ENCODE measurements at regions not wholly inside any gene's neighbourhood (a gene's known extent, or its start where the extent isn't known, plus 50 kb on each side); places are given as distances from the start of the nearest gene placed in this dataset.
"Not testable (repeated sequence)": the region's sequence is repeated elsewhere in the genome, so short reads cannot be mapped to it uniquely, and the experiment has no call there.

- H3K9me3 Mint-ChIP-seq = no peaks in the 10 kb centered on the region
- H3K27ac Mint-ChIP-seq = no peak overlapping the region
- no peaks in the 10 kb centered on the region for H3K4me1 Mint-ChIP-seq (ENCODE audit: low read depth in 2 of 2)
- no peak overlapping the region for H3K4me3 Mint-ChIP-seq
- H3K36me3 Mint-ChIP-seq = no peaks in the 10 kb centered on the region
- ATAC-seq (no peak), DNase-seq (ENCODE audit: low spot score) (no peak)
- H3K27me3 Mint-ChIP-seq = peaks cover 8 to 11% of the 10 kb centered on the region in 2 donors
Observed at GRCh38 chr11:114785820-114786219, 107.5 kb downstream of the NXPE2 start.

GRCh38 chr11:114787126-114787525 lies 108.8 kb downstream of the NXPE2 start:
- H3K27me3 Mint-ChIP-seq = peaks cover 10 to 20% of the 10 kb centered on the region in 2 donors

GRCh38 chr11:114790910-114791309 lies 112.6 kb downstream of the NXPE2 start:
- H3K36me3 Mint-ChIP-seq = no peaks in the 10 kb centered on the region
- DNase-seq (ENCODE audit: low spot score) (no peak), ATAC-seq (no peak)
- H3K4me1 Mint-ChIP-seq (ENCODE audit: low read depth in 2 of 2) = no peaks in the 10 kb centered on the region
- H3K9me3 Mint-ChIP-seq = no peaks in the 10 kb centered on the region
- H3K27ac Mint-ChIP-seq = no peak overlapping the region
- H3K27me3 Mint-ChIP-seq = peaks cover 13 to 20% of the 10 kb centered on the region in 2 donors
- no peak overlapping the region for H3K4me3 Mint-ChIP-seq

More at GRCh38 chr11:114787126-114787525, 108.8 kb downstream of the NXPE2 start:
- no peaks in the 10 kb centered on the region for H3K36me3 Mint-ChIP-seq
- DNase-seq (ENCODE audit: low spot score) = no peak
- H3K9me3 Mint-ChIP-seq = no peaks in the 10 kb centered on the region
- H3K27ac Mint-ChIP-seq = no peak overlapping the region
- H3K4me1 Mint-ChIP-seq (ENCODE audit: low read depth in 2 of 2) = no peaks in the 10 kb centered on the region
- no peak for ATAC-seq
- no peak overlapping the region for H3K4me3 Mint-ChIP-seq

- H3K4me3 Mint-ChIP-seq = no peak overlapping the region
- no peak for ATAC-seq
- DNase-seq (ENCODE audit: low spot score) = no peak
- no peaks in the 10 kb centered on the region for H3K36me3 Mint-ChIP-seq
- no peaks in the 10 kb centered on the region for H3K4me1 Mint-ChIP-seq (ENCODE audit: low read depth in 2 of 2)
- H3K27me3 Mint-ChIP-seq = peaks cover 20 to 39% of the 10 kb centered on the region in 2 donors
- no peaks in the 10 kb centered on the region for H3K9me3 Mint-ChIP-seq
- no peak overlapping the region for H3K27ac Mint-ChIP-seq
Observed at GRCh38 chr11:114794048-114794684, 115.8 kb downstream of the NXPE2 start.

- no peak overlapping the region for H3K27ac Mint-ChIP-seq
- no peaks in the 10 kb centered on the region for H3K9me3 Mint-ChIP-seq
- ATAC-seq (no peak), DNase-seq (ENCODE audit: low spot score) (no peak)
- H3K36me3 Mint-ChIP-seq = no peaks in the 10 kb centered on the region
- H3K4me3 Mint-ChIP-seq = no peak overlapping the region
- no peaks in the 10 kb centered on the region for H3K4me1 Mint-ChIP-seq (ENCODE audit: low read depth in 2 of 2)
- peaks cover 18 to 45% of the 10 kb centered on the region in 2 donors for H3K27me3 Mint-ChIP-seq
Observed at GRCh38 chr11:114796954-114797721, 118.8 kb downstream of the NXPE2 start.

- Mint-ChIP-seq H3K36me3 (no peaks in the 10 kb centered on the region), H3K9me3 (no peaks in the 10 kb centered on the region)
Observed at GRCh38 chr11:114799476-114799875, 121.1 kb downstream of the NXPE2 start.

GRCh38 chr11:114801773-114802172 lies 123.4 kb downstream of the NXPE2 start:
- Mint-ChIP-seq H3K27ac (no peak overlapping the region), H3K4me3 (no peak overlapping the region), H3K9me3 (peaks cover 3% of the 10 kb centered on the region), H3K36me3 (no peaks in the 10 kb centered on the region), H3K27me3 (peaks cover 14 to 40% of the 10 kb centered on the region in 2 donors), H3K4me1 (ENCODE audit: low read depth in 2 of 2) (no peaks in the 10 kb centered on the region)
- no peak for DNase-seq (ENCODE audit: low spot score)
- ATAC-seq = no peak

More at GRCh38 chr11:114799476-114799875, 121.1 kb downstream of the NXPE2 start:
- DNase-seq (ENCODE audit: low spot score) = no peak
- Mint-ChIP-seq H3K4me1 (ENCODE audit: low read depth in 2 of 2) (no peaks in the 10 kb centered on the region), H3K27ac (no peak overlapping the region), H3K4me3 (no peak overlapping the region), H3K27me3 (peaks cover 18 to 45% of the 10 kb centered on the region in 2 donors)
- ATAC-seq = peak in 1 of 2 donors; percentile 9

GRCh38 chr11:114802878-114803277 lies 124.6 kb downstream of the NXPE2 start:
- peaks cover 5% of the 10 kb centered on the region for H3K9me3 Mint-ChIP-seq
- no peak overlapping the region for H3K27ac Mint-ChIP-seq
- H3K4me1 Mint-ChIP-seq (ENCODE audit: low read depth in 2 of 2) = no peaks in the 10 kb centered on the region
- H3K27me3 Mint-ChIP-seq = peaks cover 14 to 41% of the 10 kb centered on the region in 2 donors
- ATAC-seq (no peak), DNase-seq (ENCODE audit: low spot score) (no peak)
- H3K4me3 Mint-ChIP-seq = no peak overlapping the region
- H3K36me3 Mint-ChIP-seq = no peaks in the 10 kb centered on the region

GRCh38 chr11:114805431-114805830 lies 127.1 kb downstream of the NXPE2 start:
- not testable (repeated sequence) for H3K36me3 Mint-ChIP-seq; ATAC-seq; H3K9me3 Mint-ChIP-seq; DNase-seq (ENCODE audit: low spot score); H3K27ac Mint-ChIP-seq; H3K4me1 Mint-ChIP-seq (ENCODE audit: low read depth in 2 of 2); H3K4me3 Mint-ChIP-seq
- peaks cover 0 to 21% of the 10 kb centered on the region in 2 donors for H3K27me3 Mint-ChIP-seq

- no peak overlapping the region for H3K4me3 Mint-ChIP-seq
- DNase-seq (ENCODE audit: low spot score) = no peak
- no peaks in the 10 kb centered on the region for H3K36me3 Mint-ChIP-seq
- peaks cover 0 to 7% of the 10 kb centered on the region in 2 donors for H3K27me3 Mint-ChIP-seq
- peaks cover 4% of the 10 kb centered on the region for H3K9me3 Mint-ChIP-seq
- ATAC-seq = no peak
- H3K4me1 Mint-ChIP-seq (ENCODE audit: low read depth in 2 of 2) = no peaks in the 10 kb centered on the region
- H3K27ac Mint-ChIP-seq = no peak overlapping the region
Observed at GRCh38 chr11:114811971-114812370, 133.6 kb downstream of the NXPE2 start.

GRCh38 chr11:114812733-114813132 lies 134.4 kb downstream of the NXPE2 start:
- Mint-ChIP-seq H3K4me3 (no peak overlapping the region), H3K27ac (no peak overlapping the region), H3K4me1 (ENCODE audit: low read depth in 2 of 2) (no peaks in the 10 kb centered on the region), H3K36me3 (no peaks in the 10 kb centered on the region), H3K9me3 (peaks cover 4% of the 10 kb centered on the region), H3K27me3 (peaks cover 0 to 6% of the 10 kb centered on the region in 2 donors)
- ATAC-seq (no peak), DNase-seq (ENCODE audit: low spot score) (no peak)

- Mint-ChIP-seq H3K4me1 (ENCODE audit: low read depth in 2 of 2) (no peaks in the 10 kb centered on the region), H3K9me3 (no peaks in the 10 kb centered on the region), H3K4me3 (no peak overlapping the region), H3K36me3 (no peaks in the 10 kb centered on the region), H3K27me3 (peaks cover 0 to under 1% of the 10 kb centered on the region in 2 donors), H3K27ac (no peak overlapping the region)
- DNase-seq (ENCODE audit: low spot score) (no peak), ATAC-seq (no peak)
Observed at GRCh38 chr11:114813189-114813718, 134.9 kb downstream of the NXPE2 start.

- DNase-seq (ENCODE audit: low spot score) = no peak
- H3K27ac Mint-ChIP-seq = no peak overlapping the region
- H3K27me3 Mint-ChIP-seq = peaks cover 0 to 4% of the 10 kb centered on the region in 2 donors
- H3K4me1 Mint-ChIP-seq (ENCODE audit: low read depth in 2 of 2) = no peaks in the 10 kb centered on the region
- H3K4me3 Mint-ChIP-seq = no peak overlapping the region
- no peaks in the 10 kb centered on the region for H3K36me3 Mint-ChIP-seq
- H3K9me3 Mint-ChIP-seq = no peaks in the 10 kb centered on the region
- ATAC-seq = no peak
Observed at GRCh38 chr11:114815176-114815575, 136.8 kb downstream of the NXPE2 start.

- no peaks in the 10 kb centered on the region for H3K9me3 Mint-ChIP-seq
- DNase-seq (ENCODE audit: low spot score) (no peak), ATAC-seq (no peak)
- H3K4me3 Mint-ChIP-seq = no peak overlapping the region
- peaks cover 0 to 4% of the 10 kb centered on the region in 2 donors for H3K27me3 Mint-ChIP-seq
- no peak overlapping the region for H3K27ac Mint-ChIP-seq
- H3K4me1 Mint-ChIP-seq (ENCODE audit: low read depth in 2 of 2) = no peaks in the 10 kb centered on the region
- no peaks in the 10 kb centered on the region for H3K36me3 Mint-ChIP-seq
Observed at GRCh38 chr11:114815761-114816160, 137.4 kb downstream of the NXPE2 start.
